Thyroid gland (tissue), 4 donors: ENCODE measurements at regions not wholly inside any gene's neighbourhood (a gene's known extent, or its start where the extent isn't known, plus 50 kb on each side); places are given as distances from the start of the nearest gene placed in this dataset.

Experiments
- CTCF ChIP-seq, 6 experiments: fragments of 200-600 bp in 3 of 6; fragments of 450-650 bp in 3 of 6; sonication (generic) in 3 of 6; IDR thresholded peaks; one replicate each; pipeline ENCODE4 v1.5.1; 2016 to 2019; ENCODE audit warnings: antibody characterized with exemption in 6 of 6, mild to moderate bottlenecking in 2 of 6, inconsistent platforms in 1 of 6, moderate library complexity in 1 of 6
- POLR2A ChIP-seq, 2 donors: fragments of 450-650 bp; IDR thresholded peaks; one replicate each; pipeline ENCODE4 v1.6.1; 2017; ENCODE audit warnings: antibody characterized with exemption in 2 of 2, mild to moderate bottlenecking in 2 of 2, moderate library complexity in 1 of 2

- no peak for TF ChIP-seq POLR2A (IDR thresholded peaks at IDR 0.05)
- TF ChIP-seq CTCF (IDR thresholded peaks at IDR 0.05), result no peak
Observed at GRCh38 chr5:180421672-180422071, 68.5 kb upstream of the GFPT2 start.
